ENCODE measurements at regions not wholly inside any gene's neighbourhood (a gene's known extent, or its start where the extent isn't known, plus 50 kb on each side); places are given as distances from the start of the nearest gene placed in this dataset.
"Not testable (repeated sequence)": the region's sequence is repeated elsewhere in the genome, so short reads cannot be mapped to it uniquely, and the experiment has no call there.

DNA sequence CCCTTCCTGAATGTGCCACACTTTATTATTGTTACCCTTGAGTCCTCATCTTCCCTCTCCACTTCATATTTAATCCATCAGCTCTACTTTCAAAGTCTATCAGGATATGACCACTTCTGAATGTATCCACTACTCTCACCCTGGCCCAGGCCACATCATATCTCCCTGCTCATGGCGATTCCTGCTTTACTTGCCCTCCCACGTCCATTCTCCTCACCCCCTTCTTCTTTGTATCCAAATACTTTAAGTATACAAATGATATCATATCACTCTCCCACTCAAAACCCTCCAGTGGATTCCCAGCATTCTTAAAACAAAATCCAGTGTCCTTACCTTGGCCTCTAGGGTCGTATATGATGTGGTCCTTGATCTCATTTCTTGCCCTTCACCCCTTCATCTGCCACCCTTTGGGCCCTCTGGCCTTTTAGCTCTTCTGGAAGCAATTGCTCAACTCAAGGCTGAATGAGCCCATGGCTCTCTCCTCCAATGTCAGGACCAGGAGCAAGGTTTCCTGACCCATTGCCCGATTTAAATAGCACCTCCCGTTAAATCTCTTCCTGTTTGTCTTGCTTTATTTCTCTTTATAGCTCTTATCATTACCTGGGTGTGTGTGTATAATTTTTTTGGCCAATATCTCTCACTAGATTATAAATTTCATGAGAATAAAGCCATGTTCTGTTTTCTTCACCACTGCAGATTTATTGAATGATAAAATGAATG, 205.9 kb upstream of the ECI2 start:
- DNase-seq (ENCODE audit: low read depth in 2 of 2, low spot score in 1 of 2): no peak

DNA sequence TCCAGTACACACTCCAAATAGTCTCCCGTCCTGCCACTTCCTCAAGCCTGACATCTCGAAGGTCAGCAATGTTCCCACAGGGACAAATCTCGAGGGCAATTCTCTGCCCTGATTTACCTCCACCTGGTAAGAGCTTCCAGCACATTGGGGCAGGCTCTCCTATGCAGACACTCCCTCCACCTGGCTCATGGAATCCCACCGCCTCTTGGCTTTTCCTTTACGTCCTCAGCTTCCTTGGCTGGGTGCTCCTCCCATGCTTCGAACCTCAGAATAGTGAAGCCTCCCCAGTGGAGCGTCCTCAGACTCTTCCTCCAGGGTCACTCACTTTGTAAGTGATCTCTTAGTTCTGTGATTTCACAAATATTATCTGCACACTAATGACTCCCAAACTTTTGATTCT, 205.2 kb upstream of the ECI2 start:
- DNase-seq (ENCODE audit: low read depth in 2 of 2, low spot score in 1 of 2): no peak

DNA sequence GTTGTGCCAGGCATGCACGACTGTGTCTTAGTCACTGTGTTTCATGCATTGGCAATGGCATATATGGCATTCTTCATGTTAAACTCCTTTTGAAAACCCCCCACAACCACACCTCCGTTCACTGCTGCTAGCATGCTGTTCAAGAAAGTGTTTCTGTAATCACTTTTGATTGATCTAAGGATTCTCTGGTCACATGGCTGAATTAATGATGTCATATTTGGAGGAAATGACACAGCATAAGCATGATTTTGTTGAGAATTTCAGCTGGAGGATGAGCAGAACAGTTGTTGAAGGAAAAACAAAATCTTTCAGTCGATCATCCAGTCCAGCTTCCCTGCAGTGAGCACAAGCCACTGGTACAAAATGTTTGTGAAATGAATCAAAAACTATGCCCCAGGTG, 203.5 kb upstream of the ECI2 start:
- no peak for DNase-seq (ENCODE audit: low read depth in 2 of 2, low spot score in 1 of 2)

DNA sequence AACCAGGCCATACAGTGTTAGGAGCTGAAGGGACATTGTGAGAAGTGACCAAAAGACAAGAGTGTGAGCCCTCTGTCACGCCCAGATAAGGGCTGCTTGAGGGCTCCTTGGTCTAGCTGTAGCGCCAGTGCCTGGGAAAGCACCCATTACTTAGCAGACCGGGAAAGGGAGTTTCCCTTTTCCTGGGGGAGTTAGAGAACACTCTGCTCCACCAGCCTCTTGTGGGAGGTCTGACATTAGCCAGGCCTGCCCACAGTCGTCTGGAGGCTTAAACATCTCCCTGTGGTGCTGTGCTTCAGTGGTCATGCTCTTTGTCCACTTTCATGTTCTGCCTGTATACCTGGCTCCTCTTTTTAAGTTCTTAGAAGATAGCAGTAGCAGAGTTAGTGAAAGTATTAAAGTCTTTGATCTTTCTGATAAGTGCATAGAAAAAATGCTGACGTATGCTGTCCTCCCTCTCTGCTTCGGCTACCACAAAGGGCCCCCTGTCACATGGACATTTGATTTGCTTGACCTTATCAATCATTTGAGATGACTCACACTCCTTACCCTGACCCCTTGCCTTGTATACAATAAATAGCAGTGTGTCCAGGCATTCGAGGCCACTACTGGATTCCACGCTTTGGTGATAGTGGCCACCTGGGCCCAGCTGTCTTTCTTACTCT, 201.5 kb upstream of the ECI2 start:
- DNase-seq (ENCODE audit: low read depth in 2 of 2, low spot score in 1 of 2): no peak

DNA sequence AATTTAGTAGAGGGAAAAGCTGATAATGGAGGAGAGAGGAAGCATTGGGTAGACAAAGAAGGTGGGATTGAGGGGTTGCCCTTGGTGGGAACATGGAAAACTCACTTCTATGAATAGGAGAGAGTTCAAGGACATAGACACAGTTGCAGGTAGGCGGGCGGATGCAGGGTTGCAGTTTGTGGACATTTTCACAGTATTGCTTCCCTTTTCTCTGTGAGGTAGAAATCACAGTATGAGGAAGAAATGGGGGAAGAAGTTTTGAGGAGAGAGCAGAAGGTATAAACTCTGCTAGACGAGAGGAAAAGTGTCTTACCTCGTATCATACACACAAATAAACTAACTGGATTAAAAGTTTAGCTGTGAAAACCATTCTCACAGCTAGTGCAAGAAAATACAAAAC, 200.7 kb upstream of the ECI2 start:
- DNase-seq (ENCODE audit: low read depth in 2 of 2, low spot score in 1 of 2): no peak

DNA sequence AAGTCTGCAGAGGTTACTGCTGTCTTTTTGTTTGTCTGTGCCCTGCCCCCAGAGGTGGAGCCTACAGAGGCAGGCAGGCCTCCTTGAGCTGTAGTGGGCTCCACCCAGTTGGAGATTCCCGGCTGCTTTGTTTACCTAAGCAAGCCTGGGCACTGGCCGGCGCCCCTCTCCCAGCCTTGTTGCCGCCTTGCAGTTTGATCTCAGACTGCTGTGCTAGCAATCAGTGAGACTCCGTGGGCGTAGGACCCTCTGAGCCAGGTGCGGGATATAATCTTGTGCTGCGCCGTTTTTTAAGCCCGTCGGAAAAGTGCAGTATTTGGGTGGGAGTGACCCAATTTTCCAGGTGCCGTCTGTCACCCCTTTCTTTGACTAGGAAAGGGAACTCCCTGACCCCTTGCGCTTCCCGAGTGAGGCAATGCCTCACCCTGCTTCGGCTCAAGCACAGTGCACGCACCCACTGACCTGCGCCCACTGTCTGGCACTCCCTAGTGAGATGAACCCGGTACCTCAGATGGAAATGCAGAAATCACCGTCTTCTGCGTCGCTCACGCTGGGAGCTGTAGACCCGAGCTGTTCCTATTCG, 198.9 kb upstream of the ECI2 start:
- DNase-seq (ENCODE audit: low read depth in 2 of 2, low spot score in 1 of 2): not testable (repeated sequence)

DNA sequence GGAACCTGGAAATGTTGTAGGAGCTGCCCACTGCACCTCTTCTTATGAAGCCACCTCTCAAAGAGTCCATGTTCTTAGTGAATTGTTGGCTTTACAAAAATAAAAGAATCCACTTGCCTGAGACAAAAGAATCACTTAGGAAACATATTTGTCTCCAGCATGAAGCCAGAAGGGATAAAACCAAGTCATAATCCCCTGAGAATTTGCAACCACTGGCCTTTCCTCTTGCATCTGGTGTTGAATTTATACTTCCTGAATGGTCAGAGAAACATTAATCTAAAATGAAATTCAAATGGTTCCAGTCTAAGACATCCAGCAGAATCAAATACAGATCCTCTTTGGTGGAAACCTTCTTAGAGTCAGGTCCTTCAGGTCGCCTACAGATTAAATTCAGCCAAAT, 192.5 kb upstream of the ECI2 start:
- no peak for DNase-seq (ENCODE audit: low read depth in 2 of 2, low spot score in 1 of 2)

DNA sequence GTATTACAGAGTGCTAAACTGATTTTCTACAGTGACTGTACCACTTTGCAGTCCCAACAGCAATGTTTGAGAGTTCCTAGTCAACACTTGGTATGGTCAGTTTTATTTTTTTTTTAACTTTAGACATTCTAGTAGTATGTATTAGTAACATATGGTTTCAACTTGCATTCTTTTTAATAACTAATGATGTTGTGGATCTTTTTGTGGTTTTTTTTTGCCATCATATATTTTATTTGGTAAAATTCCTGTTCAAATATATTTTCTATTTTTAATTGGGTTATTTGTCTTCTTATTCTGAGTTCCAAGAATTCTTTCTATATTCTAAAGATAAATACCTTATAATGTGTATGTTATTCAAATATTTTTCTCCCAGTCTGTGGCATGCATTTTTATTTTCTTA, 189.4 kb upstream of the ECI2 start:
- DNase-seq (ENCODE audit: low read depth in 2 of 2, low spot score in 1 of 2): no peak

DNA sequence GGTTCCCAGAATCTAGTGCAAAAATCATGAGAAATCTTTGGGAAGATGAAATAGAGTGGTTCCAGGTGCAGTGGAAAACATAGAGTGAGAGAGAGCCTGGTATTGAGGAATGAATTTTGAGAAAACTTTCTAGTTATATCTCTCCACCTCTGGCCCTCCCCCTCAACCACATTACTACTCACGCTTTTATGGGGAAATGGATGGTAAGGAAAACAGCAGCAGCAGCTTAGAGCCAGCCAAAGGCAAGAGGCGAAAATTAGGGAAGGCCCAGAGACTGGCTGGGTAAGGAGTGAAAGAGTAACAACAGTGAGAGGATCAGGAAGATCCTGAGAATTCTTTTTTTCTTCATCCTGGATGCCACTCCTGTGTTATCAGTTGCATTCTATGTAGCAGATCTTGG, 187.9 kb upstream of the ECI2 start:
- DNase-seq (ENCODE audit: low read depth in 2 of 2, low spot score in 1 of 2): no peak

DNA sequence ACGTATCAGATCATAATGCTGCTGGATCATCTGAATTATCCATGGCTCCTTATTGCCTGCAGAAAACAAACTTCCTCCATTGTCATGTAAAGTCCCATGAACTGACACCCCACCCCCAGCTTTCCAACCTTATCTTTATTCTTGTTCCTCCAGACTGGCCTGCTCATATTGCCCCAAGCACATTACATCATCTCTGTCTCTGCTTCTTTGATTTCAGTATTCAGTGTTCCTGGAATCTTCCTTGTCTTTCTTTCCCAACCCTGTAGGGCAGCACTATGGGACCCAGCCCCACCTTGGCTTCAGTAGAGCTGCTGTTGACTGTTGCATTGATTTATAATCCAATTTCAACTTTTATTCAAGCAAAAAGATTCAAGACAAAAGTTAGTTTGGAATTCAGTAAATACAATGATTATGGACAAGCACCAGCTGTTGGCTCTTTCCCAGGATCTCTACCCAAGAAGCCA, 187.5 kb upstream of the ECI2 start:
- DNase-seq (ENCODE audit: low read depth in 2 of 2, low spot score in 1 of 2): no peak

DNA sequence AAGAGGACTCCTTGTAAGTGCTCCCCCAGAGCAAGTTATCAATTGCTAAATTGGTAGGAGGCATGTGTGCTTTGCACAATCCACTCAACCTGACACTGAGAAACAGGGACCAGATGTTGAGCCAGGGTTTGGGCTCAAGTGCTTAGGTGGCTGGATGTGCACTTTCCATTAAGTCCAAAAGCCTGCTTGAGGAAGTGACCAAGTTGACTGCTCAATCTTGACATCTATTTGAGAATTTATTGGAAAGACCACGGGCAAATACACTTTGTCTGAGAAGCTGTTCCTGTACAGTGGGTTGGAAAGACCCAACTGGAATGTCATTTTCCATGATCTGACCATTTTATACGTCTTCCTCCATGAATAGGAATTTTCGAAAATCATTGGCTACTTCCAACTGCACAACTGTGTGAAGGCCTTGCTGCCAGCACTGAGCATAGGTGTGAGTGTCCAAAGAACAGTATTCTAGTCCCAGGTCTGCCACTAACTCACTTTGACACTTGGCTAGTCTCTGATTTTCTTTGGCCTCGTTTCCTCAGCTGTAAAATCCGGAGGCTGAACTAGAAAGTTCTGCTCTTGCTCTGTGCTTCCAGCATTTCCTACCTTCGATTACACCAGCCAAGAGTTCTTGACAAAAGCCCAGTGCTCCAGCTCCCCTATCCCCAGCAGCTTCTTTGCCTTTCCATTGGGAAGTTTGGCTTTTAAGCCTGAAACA, 186.9 kb upstream of the ECI2 start:
- DNase-seq (ENCODE audit: low read depth in 2 of 2, low spot score in 1 of 2): no peak

DNA sequence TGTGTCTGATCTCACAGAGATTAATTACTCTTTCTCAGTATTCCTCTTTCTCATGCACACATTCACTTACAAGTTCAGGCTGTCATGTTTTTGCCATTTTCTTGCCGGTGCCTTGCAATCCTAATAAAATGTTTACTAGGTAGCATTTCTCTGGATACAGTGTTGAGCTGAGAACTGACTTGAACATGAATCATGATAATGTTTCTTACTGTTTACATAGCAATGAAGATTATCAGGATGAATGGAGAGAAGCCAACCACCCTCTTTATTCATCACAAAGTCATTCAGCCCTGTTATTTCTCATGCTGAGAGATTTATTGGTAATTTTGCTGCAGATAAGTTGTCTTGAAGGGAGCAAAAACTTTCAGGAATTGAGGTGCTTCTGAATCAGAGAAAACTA, 185.5 kb upstream of the ECI2 start:
- no peak for DNase-seq (ENCODE audit: low read depth in 2 of 2, low spot score in 1 of 2)

DNA sequence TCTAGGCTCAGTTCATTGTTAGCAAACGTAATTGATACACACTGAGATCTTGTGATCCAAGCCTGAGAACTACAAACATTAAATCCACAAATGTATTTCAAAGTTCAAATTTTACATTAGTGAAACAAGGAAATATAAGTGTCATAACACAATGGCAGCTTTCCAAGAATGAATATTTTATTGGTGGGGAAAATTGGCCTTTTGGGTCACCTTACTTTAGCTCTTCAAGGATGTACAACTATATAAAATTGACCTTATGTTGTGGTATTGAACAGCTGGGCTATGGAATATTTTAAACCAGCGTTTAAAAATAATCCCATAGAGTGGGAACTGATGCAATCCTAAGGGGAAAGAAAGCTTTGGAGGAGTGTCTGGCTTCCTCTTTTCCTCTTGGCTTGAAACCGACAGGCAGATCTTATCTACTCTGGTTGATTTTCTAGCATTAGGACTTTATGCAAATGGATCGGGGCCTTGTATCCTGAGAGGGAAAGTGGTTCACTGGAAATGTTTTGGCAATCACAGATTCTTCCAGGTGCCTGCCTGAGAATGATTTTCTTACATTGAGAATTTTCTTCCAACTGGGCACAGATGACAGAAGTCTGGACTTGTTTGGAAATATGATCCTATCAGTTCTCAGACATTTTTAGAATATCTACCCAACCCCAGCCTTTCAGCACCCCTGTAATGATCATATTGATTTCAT, 184.8 kb upstream of the ECI2 start:
- DNase-seq (ENCODE audit: low read depth in 2 of 2, low spot score in 1 of 2): no peak

DNA sequence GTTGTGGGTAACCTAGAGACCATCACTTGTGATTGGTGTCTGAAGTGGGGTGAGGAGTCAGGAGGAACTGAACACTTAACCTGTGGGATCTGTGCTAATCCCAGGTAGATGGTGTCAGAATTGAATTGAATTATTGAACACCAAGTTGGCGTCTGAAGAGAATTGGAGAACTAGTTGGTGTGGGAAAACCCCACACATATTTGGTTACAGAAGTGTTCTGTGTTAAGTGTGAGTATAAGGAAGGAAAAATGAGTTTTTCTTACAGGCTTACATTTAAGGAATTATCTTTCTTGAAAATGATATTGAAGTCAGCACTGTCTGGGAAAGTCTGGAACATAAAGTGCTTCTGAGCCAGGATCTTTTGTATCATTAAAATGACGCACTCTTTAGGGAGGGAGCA, 182.9 kb upstream of the ECI2 start:
- no peak for DNase-seq (ENCODE audit: low read depth in 2 of 2, low spot score in 1 of 2)

DNA sequence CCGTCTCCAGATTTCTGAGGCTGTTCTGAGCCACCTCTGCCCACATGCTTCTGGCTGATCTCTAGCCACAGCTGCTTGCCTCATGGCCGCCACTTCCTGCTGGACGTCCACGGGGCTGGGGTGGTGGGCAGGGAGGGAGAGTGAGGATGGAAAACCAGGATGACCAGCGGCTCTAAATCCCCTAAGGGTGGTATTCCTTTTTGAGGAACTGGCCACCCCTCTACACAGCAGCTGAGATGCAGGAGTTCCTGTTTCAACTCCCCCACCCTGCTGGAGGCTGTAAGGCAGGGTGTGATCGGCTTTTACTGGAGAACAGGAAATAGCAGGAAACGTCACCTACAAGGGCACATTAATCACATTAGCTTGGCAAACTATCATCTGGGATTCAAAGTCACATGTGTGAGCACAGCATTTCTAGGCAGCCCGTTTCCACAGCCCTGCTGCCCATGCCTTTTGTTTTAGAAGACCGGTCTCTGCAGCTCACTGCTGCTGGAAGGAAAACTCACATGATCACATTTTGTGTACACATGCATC, 181.6 kb upstream of the ECI2 start:
- DNase-seq (ENCODE audit: low read depth in 2 of 2, low spot score in 1 of 2): no peak

DNA sequence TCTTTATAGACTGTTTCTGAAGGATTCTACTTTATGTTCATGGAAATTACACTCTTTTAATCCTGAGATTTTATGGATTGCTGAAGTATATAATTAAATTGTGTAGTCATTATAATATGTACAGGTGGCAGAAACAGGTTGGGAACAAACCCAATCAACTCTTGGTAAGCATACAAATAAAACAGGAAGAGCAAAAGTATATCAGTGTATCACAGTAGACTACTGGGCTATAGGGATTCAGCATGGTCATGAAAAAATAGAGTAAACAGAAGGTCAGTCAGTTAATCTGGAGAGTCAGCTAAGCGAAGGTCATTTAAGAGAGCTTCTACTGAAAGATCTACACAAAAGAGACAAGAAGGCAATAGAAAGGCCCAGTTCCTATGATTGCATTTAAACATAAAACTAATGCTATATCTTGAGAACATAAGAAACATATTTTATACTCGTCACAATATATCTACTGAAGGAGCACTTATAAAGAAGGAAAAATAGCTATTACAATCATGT, 178.9 kb upstream of the ECI2 start:
- DNase-seq (ENCODE audit: low read depth in 2 of 2, low spot score in 1 of 2): no peak

DNA sequence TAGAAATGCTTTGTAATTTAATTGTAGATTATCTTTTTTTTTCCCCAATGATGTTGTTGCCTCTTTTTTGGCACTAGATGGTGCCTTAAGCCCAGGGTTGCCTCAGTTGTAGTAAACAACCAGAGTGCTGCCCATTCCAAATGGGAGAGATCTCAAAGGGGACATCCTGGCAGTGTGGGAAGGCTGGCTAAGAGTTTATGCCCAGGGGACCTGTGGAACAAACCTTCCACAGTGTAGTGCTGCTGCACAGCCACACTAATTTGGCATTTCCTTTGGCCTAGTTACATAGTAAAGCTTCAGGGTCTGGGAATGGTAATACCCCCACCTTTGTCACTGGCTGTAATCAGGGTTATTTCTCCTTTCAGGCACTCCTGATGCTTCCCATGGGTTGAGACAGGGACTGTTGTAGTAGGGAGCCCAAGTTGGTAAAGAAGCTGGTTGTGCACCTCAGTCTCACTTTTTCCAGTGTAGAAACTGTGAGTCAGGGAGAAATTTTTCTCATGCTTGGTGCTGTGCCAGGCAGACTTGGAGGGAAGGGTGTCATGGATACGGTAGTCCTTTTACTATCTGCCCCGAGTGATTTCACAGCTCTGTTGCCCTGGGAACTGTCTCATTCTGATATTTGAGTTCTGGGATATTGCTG, 177.8 kb upstream of the ECI2 start:
- DNase-seq (ENCODE audit: low read depth in 2 of 2, low spot score in 1 of 2): no peak

DNA sequence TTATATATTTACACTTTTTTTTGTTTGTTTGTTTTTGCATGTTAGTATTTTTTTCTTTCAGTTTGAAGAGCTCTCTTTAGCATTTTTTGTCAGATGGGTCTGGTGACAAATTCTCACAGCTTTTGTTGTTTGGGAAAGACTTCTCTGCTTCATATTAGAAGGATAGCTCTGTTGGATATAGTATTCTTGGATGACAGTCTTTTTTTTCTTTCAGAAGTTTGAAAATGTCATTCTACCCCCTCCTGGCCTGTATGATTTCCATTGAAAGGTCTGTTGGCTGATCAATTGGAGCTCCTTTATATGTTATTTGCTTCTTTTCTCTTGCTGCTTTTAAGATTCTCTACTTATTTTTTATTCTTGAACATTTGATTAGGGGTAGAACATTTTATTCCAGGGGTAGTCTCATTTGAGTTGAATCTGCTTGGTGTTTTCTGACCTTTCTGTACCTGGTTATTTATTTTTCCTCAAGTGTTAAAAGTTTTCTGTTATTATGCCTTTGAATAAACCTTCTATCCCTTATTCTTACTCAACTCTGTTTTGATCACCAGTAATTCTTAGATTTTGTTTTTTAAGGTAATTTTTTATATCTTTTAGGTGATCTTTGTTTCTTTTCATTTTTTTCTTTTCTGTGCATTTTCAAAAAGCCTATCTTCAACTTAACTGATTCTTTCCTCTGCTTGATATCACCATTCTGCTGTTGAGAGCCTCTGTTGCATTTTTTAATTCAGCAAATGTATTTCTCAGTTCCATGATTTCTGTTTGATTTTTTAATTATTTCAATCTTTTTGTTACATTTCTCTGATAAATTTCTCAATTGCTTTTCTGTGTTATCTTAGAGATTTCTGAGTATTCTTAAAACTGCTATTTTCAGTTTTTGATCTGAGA, 176.8 kb upstream of the ECI2 start:
- no peak for DNase-seq (ENCODE audit: low read depth in 2 of 2, low spot score in 1 of 2)

DNA sequence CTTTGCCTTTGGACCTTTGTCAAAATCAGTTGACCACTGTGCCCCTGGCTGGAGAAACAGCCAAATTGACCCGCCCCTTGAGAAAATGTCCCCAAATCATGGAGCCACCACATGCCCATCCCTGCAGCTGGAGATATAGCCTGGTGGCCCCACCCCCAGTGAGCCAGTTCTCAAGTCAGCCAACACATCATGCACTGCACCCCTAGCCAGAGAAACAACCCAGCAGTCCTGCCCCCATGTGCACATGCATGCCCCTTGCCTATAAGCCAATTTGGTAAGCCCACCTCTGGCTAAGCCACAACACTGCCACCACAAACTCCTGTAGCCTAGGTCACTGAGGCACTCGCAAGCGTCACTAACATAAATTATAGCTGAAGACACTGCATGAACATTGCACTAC, 174.2 kb upstream of the ECI2 start:
- DNase-seq (ENCODE audit: low read depth in 2 of 2, low spot score in 1 of 2): no peak
